WTC11 (cell line): ENCODE measurements at regions not wholly inside any gene's neighbourhood (a gene's known extent, or its start where the extent isn't known, plus 50 kb on each side); places are given as distances from the start of the nearest gene placed in this dataset.

Experiments used
- ATAC-seq: fragments of 200-7000 bp; cut with Tn5 transposase; 2 replicates; pipeline ENCODE4 v1.10.0; 2021; ENCODE audit warnings: mild to moderate bottlenecking, moderate library complexity
- CTCF ChIA-PET: fragments of 300-600 bp; sonication (Branson Sonifier 250); formaldehyde crosslinking; loops from one replicate; lab custom pipeline; 2021; ENCODE audit warnings: antibody characterized with exemption; lab: Charles Lee
- POLR2A ChIA-PET: fragments of 350-600 bp; sonication (Branson Sonifier 250); formaldehyde crosslinking; loops from one replicate; lab custom pipeline; 2021; ENCODE audit warnings: antibody characterized with exemption; lab: Charles Lee
- DNase-seq: peaks from one replicate; pipeline ENCODE4 v3.0.0; 2021; ENCODE audit warnings: low spot score
- H3K27ac Mint-ChIP-seq: 2 replicates; pipeline ENCODE4 v1.8.0; 2021; ENCODE audit warnings: mixed read lengths
- H3K27me3 Mint-ChIP-seq: 2 replicates; pipeline ENCODE4 v1.8.0; 2021; ENCODE audit warnings: low read depth, mild to moderate bottlenecking, moderate library complexity, mixed read lengths
- H3K36me3 Mint-ChIP-seq: 2 replicates; pipeline ENCODE4 v1.8.0; 2021; ENCODE audit warnings: mixed read lengths
- H3K4me1 Mint-ChIP-seq: 2 replicates; pipeline ENCODE4 v1.8.0; 2022; ENCODE audit warnings: mixed read lengths
- H3K4me3 Mint-ChIP-seq: 2 replicates; pipeline ENCODE4 v1.8.0; 2021; ENCODE audit warnings: mild to moderate bottlenecking, moderate library complexity, mixed read lengths
- H3K9me3 Mint-ChIP-seq: 2 replicates; pipeline ENCODE4 v1.8.0; 2021; ENCODE audit warnings: mixed read lengths
- CREM ChIP-seq: sonication (generic); formaldehyde crosslinking; IDR thresholded peaks from 2 replicates; pipeline ENCODE4 v1.8.1; 2022; ENCODE audit warnings: mild to moderate bottlenecking, missing genetic modification reagents, moderate library complexity
- EMX1 ChIP-seq: fragments of 250-450 bp; sonication (Bioruptor Pico); IDR thresholded peaks from 2 replicates; pipeline ENCODE4 v1.8.0; 2021; ENCODE audit warnings: mild to moderate bottlenecking
- ETV6 ChIP-seq: sonication (generic); formaldehyde crosslinking; IDR thresholded peaks from 2 replicates; pipeline ENCODE4 v1.8.1; 2022; ENCODE audit warnings: mild to moderate bottlenecking, missing genetic modification reagents
- TF ChIP-seq, protein P1 (sequence below): sonication (generic); formaldehyde crosslinking; IDR thresholded peaks from 2 replicates; pipeline ENCODE4 v1.8.1; 2022; ENCODE audit warnings: low read depth, missing genetic modification reagents, borderline replicate concordance

DNA sequence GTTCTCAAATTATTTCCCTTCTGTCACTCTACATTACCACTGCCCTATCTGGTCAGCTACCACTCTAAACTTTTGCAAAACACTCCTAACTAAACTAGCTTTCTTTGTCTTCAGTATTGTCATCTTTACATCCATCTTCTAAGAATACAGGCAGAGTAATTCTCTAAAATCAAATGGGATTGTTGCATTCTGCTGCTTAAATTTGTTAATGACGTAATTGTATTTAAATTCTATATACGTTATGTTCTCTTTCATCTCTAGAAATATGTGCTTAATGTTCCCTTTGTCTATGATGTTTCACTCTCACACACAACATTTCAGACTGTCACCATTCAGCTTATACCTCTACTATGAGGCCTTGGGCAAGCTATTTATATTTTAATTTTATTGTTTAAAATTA lies 1041.1 kb upstream of the POU3F4 start:
- no peaks in the 10 kb centered on the region for H3K9me3 Mint-ChIP-seq
- CTCF ChIA-PET = no interaction called here
- TF ChIP-seq EMX1 (CRISPR knock-in tag) (no peak), CREM (CRISPR knock-in tag) (no peak), ETV6 (no peak)
- TF ChIP-seq, protein P1, sequence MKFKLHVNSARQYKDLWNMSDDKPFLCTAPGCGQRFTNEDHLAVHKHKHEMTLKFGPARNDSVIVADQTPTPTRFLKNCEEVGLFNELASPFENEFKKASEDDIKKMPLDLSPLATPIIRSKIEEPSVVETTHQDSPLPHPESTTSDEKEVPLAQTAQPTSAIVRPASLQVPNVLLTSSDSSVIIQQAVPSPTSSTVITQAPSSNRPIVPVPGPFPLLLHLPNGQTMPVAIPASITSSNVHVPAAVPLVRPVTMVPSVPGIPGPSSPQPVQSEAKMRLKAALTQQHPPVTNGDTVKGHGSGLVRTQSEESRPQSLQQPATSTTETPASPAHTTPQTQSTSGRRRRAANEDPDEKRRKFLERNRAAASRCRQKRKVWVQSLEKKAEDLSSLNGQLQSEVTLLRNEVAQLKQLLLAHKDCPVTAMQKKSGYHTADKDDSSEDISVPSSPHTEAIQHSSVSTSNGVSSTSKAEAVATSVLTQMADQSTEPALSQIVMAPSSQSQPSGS = no peak
- TF ChIP-seq, all 79 proteins: peak for 0
- Mint-ChIP-seq H3K4me1 (no peaks in the 10 kb centered on the region), H3K27ac (no peak overlapping the region), H3K36me3 (no peaks in the 10 kb centered on the region), H3K27me3 (no peaks in the 10 kb centered on the region), H3K4me3 (no peak overlapping the region)
- ATAC-seq (no peak), DNase-seq (no peak)
- POLR2A ChIA-PET = no interaction called here
